Muscle of leg (tissue), 3 donors: ENCODE measurements at regions not wholly inside any gene's neighbourhood (a gene's known extent, or its start where the extent isn't known, plus 50 kb on each side); places are given as distances from the start of the nearest gene placed in this dataset.

Experiments used
- DNase-seq: peaks from one replicate; pipeline ENCODE4 v3.0.0; 2013
- H3K27ac ChIP-seq: one replicate; pipeline ENCODE4 v1.5.1; 2013; ENCODE audit warnings: mild to moderate bottlenecking, low read length, control low read depth
- H3K27me3 ChIP-seq: one replicate; pipeline ENCODE4 v1.6.1; 2013; ENCODE audit warnings: low read length; ENCODE audit not compliant: control insufficient read depth, insufficient read depth
- H3K36me3 ChIP-seq: one replicate; pipeline ENCODE4 v1.6.1; 2013; ENCODE audit warnings: low read length; ENCODE audit not compliant: control insufficient read depth, insufficient read depth
- H3K4me1 ChIP-seq: one replicate; pipeline ENCODE4 v1.6.1; 2013; ENCODE audit warnings: low read length; ENCODE audit not compliant: control insufficient read depth, insufficient read depth
- H3K4me3 ChIP-seq: one replicate; pipeline ENCODE4 v1.5.1; 2013; ENCODE audit warnings: low read length, control low read depth
- H3K9me3 ChIP-seq: replicated peaks from 2 replicates; pipeline ENCODE4 v1.6.1; 2013; ENCODE audit warnings: low read depth, low read length; ENCODE audit not compliant: control insufficient read depth
- WGBS: methylation state at CpG from one replicate; pipeline ENCODE4 v1.1.5; 2013; ENCODE audit warnings: missing lambda C conversion rate; ENCODE audit not compliant: insufficient coverage; 5-methylcytosine and 5-hydroxymethylcytosine counted together

DNA sequence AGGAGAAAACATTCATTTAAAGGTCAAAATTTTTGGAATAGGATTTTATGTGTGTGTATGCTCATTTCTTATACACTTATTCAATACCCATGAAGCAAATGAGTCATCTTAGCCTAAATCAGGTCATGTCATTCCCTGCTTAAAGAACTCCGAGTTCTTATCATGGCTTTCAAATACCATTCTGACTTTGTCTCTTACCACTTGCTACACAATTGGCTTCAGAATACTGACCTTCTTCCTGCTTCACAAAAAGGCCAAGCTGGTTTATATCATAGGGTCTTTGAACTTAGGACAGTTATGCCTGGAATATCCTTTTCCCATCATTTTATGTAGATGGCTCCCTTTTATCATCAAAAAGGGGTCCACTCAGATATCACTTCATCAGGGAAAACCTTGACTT, 652.2 kb upstream of the WWC1 start:
- no peak overlapping the region for H3K27ac ChIP-seq
- no peaks in the 10 kb centered on the region for H3K27me3 ChIP-seq
- H3K4me3 ChIP-seq, result no peak overlapping the region
- WGBS, result no CpG with 5 or more reads among the region's 1 CpG
- no peaks in the 10 kb centered on the region for H3K36me3 ChIP-seq
- H3K4me1 ChIP-seq, result no peaks in the 10 kb centered on the region
- H3K9me3 ChIP-seq, result no peaks in the 10 kb centered on the region
- DNase-seq, result no peak

GRCh38 chr5:167639766-167640165, 651.7 kb upstream of the WWC1 start:
- Histone ChIP-seq H3K36me3 (no peaks in the 10 kb centered on the region), H3K4me3 (no peak overlapping the region), H3K27ac (no peak overlapping the region), H3K27me3 (no peaks in the 10 kb centered on the region), H3K9me3 (no peaks in the 10 kb centered on the region), H3K4me1 (no peaks in the 10 kb centered on the region)
- DNase-seq, result no peak

DNA sequence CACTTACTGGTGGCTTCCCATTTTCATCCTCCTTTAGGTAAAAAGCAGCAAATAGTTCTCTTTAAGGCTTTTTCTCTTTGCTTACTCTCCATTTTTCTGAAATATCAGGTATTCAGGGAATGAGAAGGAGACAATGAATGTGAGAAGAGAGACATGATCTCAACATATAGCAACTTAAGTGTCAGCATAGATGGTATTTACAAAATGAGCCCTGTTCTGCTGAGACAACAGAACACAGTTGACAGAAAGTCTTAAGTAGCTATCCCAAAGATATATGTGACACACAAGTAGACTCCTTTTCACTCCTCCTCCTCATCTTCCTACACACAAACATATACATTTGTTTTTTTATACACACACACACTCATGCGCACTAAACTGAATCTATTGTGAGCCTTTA, 649.3 kb upstream of the WWC1 start:
- DNase-seq, result no peak
- Histone ChIP-seq H3K36me3 (no peaks in the 10 kb centered on the region), H3K27ac (no peak overlapping the region), H3K4me3 (no peak overlapping the region), H3K27me3 (no peaks in the 10 kb centered on the region), H3K4me1 (no peaks in the 10 kb centered on the region), H3K9me3 (no peaks in the 10 kb centered on the region)
- WGBS, result no CpG with 5 or more reads among the region's 1 CpG

DNA sequence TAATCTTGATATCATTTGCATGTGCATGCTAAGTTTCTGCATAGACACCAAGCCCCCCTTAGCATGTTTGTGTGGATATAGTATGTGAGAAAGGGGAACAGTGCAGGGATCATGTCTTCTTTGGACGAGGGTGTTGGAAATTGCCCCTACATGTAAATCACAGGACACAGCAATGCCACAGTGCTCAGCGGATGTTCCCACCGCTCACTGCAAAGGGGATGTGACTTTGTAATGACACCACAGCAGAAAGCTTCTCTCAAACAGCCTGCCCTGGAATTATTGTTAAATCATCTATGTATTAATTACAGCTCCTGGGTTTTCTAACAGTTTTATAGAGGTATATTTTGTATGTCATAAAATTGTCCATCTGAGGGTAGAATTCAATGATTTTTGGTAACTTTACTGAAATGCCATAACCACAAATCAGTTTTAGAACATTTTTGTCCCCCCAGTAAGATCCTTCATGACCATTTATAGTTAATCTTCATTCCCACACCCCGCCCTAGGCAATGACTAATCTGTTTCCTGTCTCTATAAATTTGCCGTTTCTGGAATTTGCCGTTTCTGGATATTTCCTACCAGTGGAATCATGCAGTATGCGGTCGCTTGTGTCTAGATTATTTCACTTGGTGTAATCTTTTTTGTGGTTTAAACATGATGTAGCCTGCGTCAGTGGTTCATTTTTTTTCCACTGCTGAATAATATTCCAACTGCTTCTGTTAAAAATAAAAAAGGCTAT, 648.5 kb upstream of the WWC1 start:
- DNase-seq, result no peak
- Histone ChIP-seq H3K4me3 (no peak overlapping the region), H3K27me3 (no peaks in the 10 kb centered on the region), H3K27ac (no peak overlapping the region), H3K36me3 (no peaks in the 10 kb centered on the region), H3K4me1 (no peaks in the 10 kb centered on the region), H3K9me3 (no peaks in the 10 kb centered on the region)
- WGBS, result no CpG with 5 or more reads among the region's 9 CpGs

GRCh38 chr5:167643631-167644280, 647.7 kb upstream of the WWC1 start:
- Histone ChIP-seq H3K27ac (no peak overlapping the region), H3K4me3 (no peak overlapping the region), H3K27me3 (no peaks in the 10 kb centered on the region), H3K9me3 (no peaks in the 10 kb centered on the region), H3K36me3 (no peaks in the 10 kb centered on the region), H3K4me1 (no peaks in the 10 kb centered on the region)
- WGBS, result no CpG with 5 or more reads among the region's 3 CpGs
- DNase-seq, result no peak

DNA sequence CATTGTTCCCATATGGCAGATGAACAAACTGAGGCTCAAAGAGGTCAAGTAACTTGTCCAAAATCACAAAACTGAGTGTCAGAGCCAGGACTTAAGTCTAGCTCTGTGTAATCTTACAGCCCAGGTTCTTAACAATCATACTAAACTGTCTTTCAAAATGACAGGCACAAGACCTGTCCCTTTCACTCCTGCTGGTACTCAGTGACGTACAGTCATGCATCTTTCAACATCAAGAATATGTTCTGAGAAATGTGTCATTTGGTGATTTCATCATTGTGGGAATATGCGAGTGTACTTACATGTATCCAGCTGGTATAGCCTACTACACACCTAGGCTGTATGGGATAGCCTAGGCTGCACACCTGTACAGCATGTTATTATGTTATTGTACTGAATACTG, 646.8 kb upstream of the WWC1 start:
- WGBS, result no CpG with 5 or more reads among the region's 2 CpGs
- no peaks in the 10 kb centered on the region for H3K9me3 ChIP-seq

DNA sequence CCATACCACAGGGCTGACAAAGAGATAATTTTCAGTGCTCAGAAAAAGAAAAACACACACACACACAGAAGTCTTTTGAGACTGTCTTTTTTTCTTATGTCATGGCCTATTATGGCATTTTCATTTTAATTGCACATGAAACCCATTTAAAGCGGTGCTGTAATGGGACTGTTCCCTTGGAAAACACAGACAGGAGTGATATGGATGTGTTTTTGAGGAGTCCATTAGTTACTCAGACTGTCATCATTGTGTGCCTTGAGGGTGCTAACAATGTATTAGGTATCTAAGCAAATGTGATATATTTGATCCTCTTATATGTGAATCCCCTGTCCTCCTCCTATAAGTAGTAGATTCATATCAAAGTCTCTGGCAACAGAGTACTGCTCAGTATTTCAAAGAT, 642.0 kb upstream of the WWC1 start:
- no peak for DNase-seq
- Histone ChIP-seq H3K27me3 (no peaks in the 10 kb centered on the region), H3K4me1 (no peaks in the 10 kb centered on the region), H3K9me3 (no peaks in the 10 kb centered on the region), H3K4me3 (no peak overlapping the region), H3K27ac (no peak overlapping the region), H3K36me3 (no peaks in the 10 kb centered on the region)
- WGBS, result 100% methylated on average over 1 of the region's 1 CpG

More for the DNA sequence above, 646.8 kb upstream of the WWC1 start:
- Histone ChIP-seq H3K27me3 (no peaks in the 10 kb centered on the region), H3K4me3 (no peak overlapping the region), H3K36me3 (no peaks in the 10 kb centered on the region), H3K27ac (no peak overlapping the region), H3K4me1 (no peaks in the 10 kb centered on the region)
- DNase-seq, result no peak

DNA sequence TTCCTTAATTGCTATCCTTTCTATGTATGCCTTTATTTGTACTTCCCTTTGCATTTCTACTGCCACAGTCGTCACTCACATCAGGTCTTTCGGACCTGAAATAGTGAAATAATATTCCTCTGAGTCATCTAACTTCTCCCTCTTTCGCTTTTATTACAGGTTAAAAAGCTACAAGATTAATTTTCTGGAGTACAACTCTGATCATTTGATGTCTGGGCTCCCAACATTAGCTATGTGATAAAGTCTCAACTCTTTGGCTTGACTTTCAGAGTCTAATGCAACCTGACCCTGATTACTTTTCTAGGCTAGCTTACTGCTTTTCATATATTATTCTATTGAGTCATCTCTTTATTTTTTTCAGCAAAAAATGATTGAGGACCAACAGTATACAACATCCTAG, 638.8 kb upstream of the WWC1 start:
- DNase-seq, result no peak
- no peak overlapping the region for H3K4me3 ChIP-seq
- no CpG with 5 or more reads among the region's 3 CpGs for WGBS

GRCh38 chr5:167653645-167654106, 637.8 kb upstream of the WWC1 start:
- no peak overlapping the region for H3K27ac ChIP-seq
- H3K27me3 ChIP-seq, result no peaks in the 10 kb centered on the region
- WGBS, result 100% methylated on average over 1 of the region's 1 CpG
- no peaks in the 10 kb centered on the region for H3K4me1 ChIP-seq
- no peaks in the 10 kb centered on the region for H3K9me3 ChIP-seq
- no peak overlapping the region for H3K4me3 ChIP-seq
- no peak for DNase-seq
- H3K36me3 ChIP-seq, result no peaks in the 10 kb centered on the region

More for the DNA sequence above, 638.8 kb upstream of the WWC1 start:
- Histone ChIP-seq H3K4me1 (no peaks in the 10 kb centered on the region), H3K27ac (no peak overlapping the region), H3K36me3 (no peaks in the 10 kb centered on the region), H3K9me3 (no peaks in the 10 kb centered on the region), H3K27me3 (no peaks in the 10 kb centered on the region)

DNA sequence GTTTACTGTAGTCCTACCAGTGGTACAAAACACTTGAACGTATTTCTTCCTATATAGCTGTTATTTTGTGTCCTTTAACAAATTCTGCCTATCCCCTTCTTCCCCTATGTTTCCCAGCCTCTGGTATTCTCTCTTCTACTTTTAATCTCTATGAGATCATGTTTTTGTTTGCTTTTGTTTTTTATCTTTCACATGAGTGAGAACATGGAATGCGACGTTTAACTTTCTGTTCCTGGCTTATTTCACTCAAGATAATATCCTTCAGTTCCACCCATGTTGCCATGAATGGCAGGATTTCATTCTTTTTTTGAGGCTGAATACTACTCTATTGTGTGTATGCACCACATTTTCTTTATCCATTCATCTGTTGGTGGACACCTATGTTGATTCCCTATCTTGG, 634.4 kb upstream of the WWC1 start:
- H3K9me3 ChIP-seq, result no peaks in the 10 kb centered on the region
- WGBS, result no CpG with 5 or more reads among the region's 3 CpGs
- H3K36me3 ChIP-seq, result no peaks in the 10 kb centered on the region
- no peaks in the 10 kb centered on the region for H3K4me1 ChIP-seq
- no peak for DNase-seq
- H3K27me3 ChIP-seq, result no peaks in the 10 kb centered on the region
- no peak overlapping the region for H3K4me3 ChIP-seq
- no peak overlapping the region for H3K27ac ChIP-seq
